Cardiac muscle cell (in vitro differentiated cells and primary cell): ENCODE measurements at regions not wholly inside any gene's neighbourhood (a gene's known extent, or its start where the extent isn't known, plus 50 kb on each side); places are given as distances from the start of the nearest gene placed in this dataset.

Experiments used
- DNase-seq, 2 donors: peaks; one replicate each; pipeline versions ENCODE4 v3.0.0 to v3.0.0-alpha.2; 2010 to 2017; ENCODE audit warnings: low read depth in 1 of 2, low spot score in 1 of 2
- H3K27ac ChIP-seq: fragments of 200-600 bp; sonication (generic); 2 replicates; pipeline ENCODE4 v1.5.1; 2016
- H3K27me3 ChIP-seq: fragments of 200-600 bp; sonication (generic); 2 replicates; pipeline ENCODE4 v1.6.0; 2016; ENCODE audit warnings: control low read depth
- H3K36me3 ChIP-seq: fragments of 200-600 bp; sonication (generic); 2 replicates; pipeline ENCODE4 v1.5.1; 2016; ENCODE audit warnings: control low read depth
- H3K4me1 ChIP-seq: fragments of 200-600 bp; sonication (generic); 2 replicates; pipeline ENCODE4 v1.8.1; 2017; ENCODE audit warnings: low read depth, mild to moderate bottlenecking, mixed run types
- H3K4me3 ChIP-seq: fragments of 200-600 bp; sonication (generic); 2 replicates; pipeline ENCODE4 v1.5.1; 2016; ENCODE audit warnings: mild to moderate bottlenecking
- H3K9me3 ChIP-seq: fragments of 200-600 bp; sonication (generic); 2 replicates; pipeline ENCODE4 v1.5.1; 2017; ENCODE audit warnings: low read depth, mild to moderate bottlenecking, control low read depth
- CTCF ChIP-seq: IDR thresholded peaks from 2 replicates; pipeline ENCODE4 v1.5.1; 2012; ENCODE audit warnings: low read depth, mild to moderate bottlenecking, low read length

GRCh38 chr13:40221460-40222201 lies 444.8 kb downstream of the FOXO1 start:
- TF ChIP-seq CTCF = no peak
- Histone ChIP-seq H3K4me3 (no peak overlapping the region), H3K9me3 (no peaks in the 10 kb centered on the region), H3K27me3 (no peaks in the 10 kb centered on the region), H3K4me1 (no peaks in the 10 kb centered on the region), H3K27ac (no peak overlapping the region), H3K36me3 (no peaks in the 10 kb centered on the region)
- peak in 1 of 2 donors; percentile 90 for DNase-seq

- no peak overlapping the region for H3K27ac ChIP-seq
These were observed 442.9 kb downstream of the FOXO1 start for GRCh38 chr13:40223585-40223984.

GRCh38 chr13:40228496-40228895 lies 437.9 kb downstream of the FOXO1 start:
- TF ChIP-seq CTCF = no peak
- H3K36me3 ChIP-seq = no peaks in the 10 kb centered on the region
- H3K4me3 ChIP-seq = no peak overlapping the region
- no peak for DNase-seq
- no peaks in the 10 kb centered on the region for H3K27me3 ChIP-seq
- H3K9me3 ChIP-seq = no peaks in the 10 kb centered on the region
- no peak overlapping the region for H3K27ac ChIP-seq
- peaks cover 10% of the 10 kb centered on the region for H3K4me1 ChIP-seq

More at GRCh38 chr13:40223585-40223984, 442.9 kb downstream of the FOXO1 start:
- no peak for DNase-seq
- no peaks in the 10 kb centered on the region for H3K27me3 ChIP-seq
- TF ChIP-seq CTCF = no peak
- no peaks in the 10 kb centered on the region for H3K4me1 ChIP-seq
- H3K4me3 ChIP-seq = no peak overlapping the region
- no peaks in the 10 kb centered on the region for H3K9me3 ChIP-seq
- H3K36me3 ChIP-seq = no peaks in the 10 kb centered on the region

- Histone ChIP-seq H3K27me3 (no peaks in the 10 kb centered on the region), H3K4me1 (peaks cover 10% of the 10 kb centered on the region), H3K9me3 (no peaks in the 10 kb centered on the region), H3K4me3 (no peak overlapping the region), H3K27ac (no peak overlapping the region), H3K36me3 (no peaks in the 10 kb centered on the region)
- DNase-seq = no peak
- no peak for TF ChIP-seq CTCF
These were observed 437.5 kb downstream of the FOXO1 start for GRCh38 chr13:40228990-40229389.

- Histone ChIP-seq H3K9me3 (no peaks in the 10 kb centered on the region), H3K27ac (no peak overlapping the region), H3K4me3 (no peak overlapping the region), H3K4me1 (peaks cover 10% of the 10 kb centered on the region), H3K36me3 (no peaks in the 10 kb centered on the region), H3K27me3 (no peaks in the 10 kb centered on the region)
- peak in 1 of 2 donors; percentile 84 for DNase-seq
- TF ChIP-seq CTCF = no peak
These were observed 435.6 kb downstream of the FOXO1 start for GRCh38 chr13:40230833-40231266.
